G401.6 (cell line): ENCODE measurements at regions not wholly inside any gene's neighbourhood (a gene's known extent, or its start where the extent isn't known, plus 50 kb on each side); places are given as distances from the start of the nearest gene placed in this dataset.

ENCODE experiments used
- FAIRE-seq: peaks from 2 replicates; lab custom pipeline; 2012; peaks lifted over from hg19 to GRCh38; lab: Jason Lieb, UNC

GRCh38 chr4:189033801-189034347 is 894.6 kb downstream of the TRIML1 start:
- no peak for FAIRE-seq

DNA sequence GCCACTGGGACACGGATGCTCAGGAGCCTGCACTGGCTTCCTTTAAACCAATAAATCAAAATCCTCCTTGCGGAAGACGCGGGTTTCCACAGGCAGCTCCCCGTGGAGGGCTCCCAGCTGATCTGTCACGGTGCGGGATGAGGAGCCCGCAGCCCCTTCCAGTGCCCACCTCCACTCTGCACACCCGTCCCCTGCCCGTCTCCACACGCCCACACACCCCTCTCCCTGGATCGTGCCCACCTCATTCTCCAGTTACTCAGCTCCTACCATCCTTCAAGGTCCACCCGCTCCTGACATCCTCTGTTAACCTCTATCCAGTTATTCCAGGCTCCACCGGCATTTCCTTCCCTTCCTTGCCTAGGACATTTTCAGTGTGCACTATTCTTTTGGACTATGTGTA is 895.9 kb downstream of the TRIML1 start:
- no peak for FAIRE-seq

DNA sequence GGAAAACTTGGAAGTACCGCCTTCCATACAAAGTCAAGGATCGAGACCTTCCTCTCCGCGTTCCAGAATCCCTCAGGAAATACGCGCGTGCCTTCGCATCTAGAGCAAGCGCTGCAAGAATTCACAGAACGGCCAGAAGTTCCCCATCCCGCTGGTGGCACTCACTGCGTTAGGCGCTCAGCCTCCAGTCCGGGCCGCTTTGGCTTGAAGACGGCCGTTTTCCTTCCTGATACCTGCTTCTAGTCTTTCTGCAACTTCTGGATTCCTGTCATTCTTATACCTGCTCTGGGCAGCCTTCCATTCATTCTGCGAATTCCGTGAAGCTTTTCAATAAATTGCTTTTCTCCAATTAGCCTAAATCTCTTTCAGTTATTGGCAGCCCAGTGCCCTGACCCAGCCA is 896.4 kb downstream of the TRIML1 start:
- FAIRE-seq = no peak

DNA sequence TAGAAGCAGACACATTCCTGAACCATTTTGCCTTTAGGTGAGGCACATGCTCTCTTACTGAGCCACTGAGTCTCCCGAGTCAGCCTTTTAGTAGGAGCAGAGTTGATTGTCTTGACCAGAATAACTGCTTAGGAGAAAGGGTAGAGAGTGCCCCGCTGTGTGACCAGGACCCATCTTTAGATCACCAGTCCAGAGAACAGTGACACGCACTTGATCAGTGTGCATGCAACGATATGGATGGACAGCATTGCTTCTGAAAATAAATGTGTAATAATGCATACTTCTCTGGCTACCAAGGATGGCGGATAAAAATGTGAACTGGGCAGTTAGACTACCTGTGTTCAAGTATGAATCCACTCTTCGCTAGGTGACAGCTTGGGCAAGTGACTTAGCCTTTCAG is 897.7 kb downstream of the TRIML1 start:
- FAIRE-seq = no peak

DNA sequence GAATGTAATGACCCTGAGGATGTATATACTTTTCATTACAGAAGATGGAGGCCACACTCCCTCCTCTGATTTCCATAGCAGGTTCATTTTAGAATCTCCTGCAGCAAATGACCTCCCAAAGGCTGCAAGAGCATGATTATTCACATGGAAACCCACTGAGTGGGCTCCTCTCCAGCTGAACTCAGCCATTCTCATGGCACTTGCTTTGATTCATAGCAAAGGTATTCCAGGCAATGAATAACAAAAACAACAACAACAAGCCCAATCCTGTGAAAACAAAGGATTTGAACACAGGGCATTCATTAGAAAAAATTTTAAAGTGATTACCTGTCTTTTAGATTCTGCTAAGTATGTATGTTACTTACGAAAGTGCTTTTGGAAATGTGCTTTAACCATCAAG is 894.0 kb upstream of the FRG1 start:
- no peak for FAIRE-seq

GRCh38 chr4:189048119-189048518 is 892.6 kb upstream of the FRG1 start:
- FAIRE-seq = no peak

DNA sequence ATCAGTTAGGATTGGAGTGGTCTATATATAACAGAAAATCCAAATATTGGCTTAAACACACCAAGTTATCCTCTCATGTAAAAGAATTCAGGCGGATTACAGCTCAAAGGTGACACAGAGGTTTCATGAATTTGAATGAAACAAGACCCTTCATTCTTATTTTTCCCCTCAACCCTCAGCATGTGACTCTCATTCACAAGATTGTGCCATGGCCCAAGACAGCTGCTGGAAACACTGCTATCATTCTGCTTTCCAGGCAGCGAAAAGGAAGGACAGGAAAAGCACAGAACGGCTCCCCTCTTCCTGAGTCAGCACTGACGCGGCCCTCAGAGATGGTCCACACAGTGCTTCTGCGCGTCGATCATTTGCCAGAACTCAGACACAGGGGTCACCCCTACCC is 891.0 kb upstream of the FRG1 start:
- no peak for FAIRE-seq

DNA sequence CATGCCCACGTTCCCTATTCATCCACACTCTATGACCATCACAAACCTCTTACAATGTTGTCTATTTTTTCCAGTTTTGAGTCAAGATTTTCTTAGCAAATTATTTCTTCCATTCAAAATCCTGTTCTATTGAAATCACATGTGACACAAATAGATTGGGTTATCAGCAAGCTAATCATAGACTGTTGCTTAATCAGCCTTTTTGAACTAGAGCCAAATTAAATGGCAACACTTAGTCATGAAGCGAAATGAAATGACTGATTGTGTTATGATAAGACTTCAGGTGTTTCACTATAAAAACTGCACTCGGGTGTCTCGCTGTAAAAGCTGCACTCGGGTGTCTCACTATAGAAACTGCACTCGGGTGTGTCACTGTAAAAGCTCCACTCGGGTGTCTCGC is 890.0 kb upstream of the FRG1 start:
- FAIRE-seq = no peak

DNA sequence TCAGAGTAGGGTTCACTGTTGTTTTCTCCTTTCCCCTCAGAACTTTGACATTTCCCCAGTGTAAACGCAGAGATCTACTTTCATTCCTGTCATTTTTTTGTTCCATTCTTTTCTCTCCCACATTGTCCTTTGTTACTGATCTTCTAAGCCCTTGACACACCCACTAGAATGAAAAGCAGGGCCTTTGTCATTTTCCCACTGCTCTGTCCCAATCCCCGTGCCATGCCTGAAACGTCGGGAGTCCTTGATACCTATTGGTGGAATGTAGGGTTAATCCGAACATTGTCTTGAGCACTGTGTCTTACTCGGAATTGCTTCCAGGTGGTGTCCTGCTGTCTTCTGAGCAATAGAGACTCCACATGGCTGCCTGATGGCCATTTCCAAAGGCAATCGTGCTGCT is 887.1 kb upstream of the FRG1 start:
- no peak for FAIRE-seq

DNA sequence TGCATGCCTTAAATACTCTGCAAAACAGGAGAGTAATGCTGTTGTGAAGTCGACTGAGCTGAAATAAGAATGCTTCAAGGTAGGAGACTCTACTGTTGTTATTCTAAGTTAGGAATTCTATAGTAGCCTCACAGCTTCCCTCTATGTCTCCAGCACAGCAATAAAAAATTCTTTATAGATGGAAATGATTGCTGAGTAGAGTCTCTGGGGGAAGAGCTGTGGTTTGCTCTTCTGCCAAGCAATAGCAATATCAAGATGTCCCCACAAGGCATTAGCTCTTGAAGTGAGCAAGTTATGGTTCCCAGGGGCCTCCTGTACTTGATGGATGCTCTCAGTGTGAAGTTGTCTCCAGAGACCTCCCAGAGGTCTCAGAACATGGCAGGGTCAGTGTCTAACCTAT is 880.6 kb upstream of the FRG1 start:
- no peak for FAIRE-seq

GRCh38 chr4:189062047-189062820 is 878.4 kb upstream of the FRG1 start:
- no peak for FAIRE-seq

DNA sequence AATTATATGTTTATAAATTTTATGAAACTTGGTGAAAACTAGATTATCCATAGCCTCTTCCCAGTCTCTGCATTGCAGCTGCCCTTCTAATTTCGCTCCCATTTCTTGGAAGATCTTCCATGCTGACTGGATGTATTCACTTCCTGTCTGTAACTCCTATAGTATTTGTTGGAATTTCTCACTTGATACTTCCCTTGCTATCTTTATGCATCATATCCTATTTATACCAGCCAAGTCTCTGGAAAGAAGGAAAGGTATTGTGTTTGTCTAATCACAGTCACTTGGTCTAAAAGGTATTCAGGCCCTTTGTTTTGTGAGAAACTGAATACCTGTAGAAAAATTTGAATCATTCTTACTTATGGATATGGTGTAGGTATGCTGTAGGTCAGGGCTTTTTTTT is 870.9 kb upstream of the FRG1 start:
- FAIRE-seq = no peak

- no peak for FAIRE-seq
These were observed 869.4 kb upstream of the FRG1 start for GRCh38 chr4:189071241-189071640.

- no peak for FAIRE-seq
These were observed 866.9 kb upstream of the FRG1 start for GRCh38 chr4:189073739-189074138.

DNA sequence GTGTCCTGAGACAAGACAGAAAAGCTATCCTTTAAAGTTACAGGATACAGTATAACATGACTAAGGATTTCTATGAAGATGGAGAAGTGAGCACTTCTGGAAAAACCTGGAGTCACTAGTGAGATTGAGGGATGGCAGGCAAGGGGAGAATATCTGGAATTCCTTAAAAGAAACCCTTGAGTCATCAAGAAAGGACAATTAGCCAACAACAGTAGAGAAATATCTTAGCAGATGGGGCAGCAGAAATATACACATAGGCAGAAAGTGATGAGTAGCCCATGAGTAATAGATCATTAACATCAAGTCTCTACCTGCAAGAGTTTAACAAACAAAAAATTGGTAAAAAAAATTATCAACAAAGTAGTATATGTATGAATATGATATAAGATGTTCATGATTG is 858.8 kb upstream of the FRG1 start:
- no peak for FAIRE-seq

DNA sequence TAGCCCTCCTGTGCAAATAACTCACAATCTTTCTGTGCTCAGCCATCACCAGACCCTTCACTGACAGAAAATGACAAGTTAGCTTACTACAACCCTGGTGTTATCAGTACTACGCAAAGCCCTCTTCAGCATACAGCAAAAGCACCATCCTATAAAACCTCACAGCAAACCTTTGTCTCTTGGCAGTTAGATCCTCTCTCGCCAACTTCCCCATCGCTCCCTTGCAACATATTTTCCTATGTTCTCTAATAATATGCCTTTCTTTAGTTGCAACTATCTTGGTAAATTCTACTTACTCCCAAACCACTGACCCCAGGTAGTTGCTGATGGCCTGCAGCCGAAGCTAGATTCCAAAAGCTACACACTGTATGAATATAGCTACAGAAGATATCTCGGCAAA is 856.9 kb upstream of the FRG1 start:
- FAIRE-seq = no peak

DNA sequence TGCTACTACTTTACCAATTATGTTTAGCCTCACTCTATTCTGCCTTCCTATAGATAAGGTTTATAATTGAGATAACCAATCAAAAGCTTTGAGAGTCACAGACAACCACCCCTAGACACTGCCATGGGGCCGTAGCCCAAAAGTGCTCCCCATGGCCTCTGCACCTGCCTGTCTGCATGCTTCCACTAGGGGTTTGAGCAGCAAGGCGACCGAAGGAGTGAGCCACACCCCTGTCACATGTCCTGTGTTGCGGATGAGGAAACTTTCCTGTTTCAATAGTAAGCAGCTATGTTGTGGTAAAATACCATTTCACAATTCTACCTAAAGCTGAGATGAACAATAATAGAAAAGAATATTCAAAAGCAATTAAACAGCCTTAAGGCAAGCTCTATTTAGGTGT is 856.0 kb upstream of the FRG1 start:
- no peak for FAIRE-seq

GRCh38 chr4:189087971-189088370 is 852.7 kb upstream of the FRG1 start:
- FAIRE-seq = no peak

DNA sequence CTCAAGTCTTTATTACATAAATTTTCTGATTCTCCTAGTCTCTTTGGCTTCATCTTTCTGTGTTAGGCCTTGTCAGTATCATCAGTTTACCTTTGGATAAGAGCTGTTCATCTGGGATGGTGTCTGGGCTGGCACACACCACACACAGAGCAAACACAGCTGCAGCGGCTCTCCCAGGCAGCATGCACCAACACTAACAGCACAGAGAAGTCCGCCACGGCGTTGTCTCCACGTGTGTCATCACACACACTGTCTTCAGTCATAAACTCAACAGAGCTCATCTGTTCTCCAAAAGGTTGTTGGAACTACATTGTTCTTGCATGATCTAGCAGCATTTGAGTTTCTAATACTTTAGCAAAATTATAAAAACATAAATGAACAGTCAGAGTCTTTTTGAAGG is 851.9 kb upstream of the FRG1 start:
- FAIRE-seq = no peak

DNA sequence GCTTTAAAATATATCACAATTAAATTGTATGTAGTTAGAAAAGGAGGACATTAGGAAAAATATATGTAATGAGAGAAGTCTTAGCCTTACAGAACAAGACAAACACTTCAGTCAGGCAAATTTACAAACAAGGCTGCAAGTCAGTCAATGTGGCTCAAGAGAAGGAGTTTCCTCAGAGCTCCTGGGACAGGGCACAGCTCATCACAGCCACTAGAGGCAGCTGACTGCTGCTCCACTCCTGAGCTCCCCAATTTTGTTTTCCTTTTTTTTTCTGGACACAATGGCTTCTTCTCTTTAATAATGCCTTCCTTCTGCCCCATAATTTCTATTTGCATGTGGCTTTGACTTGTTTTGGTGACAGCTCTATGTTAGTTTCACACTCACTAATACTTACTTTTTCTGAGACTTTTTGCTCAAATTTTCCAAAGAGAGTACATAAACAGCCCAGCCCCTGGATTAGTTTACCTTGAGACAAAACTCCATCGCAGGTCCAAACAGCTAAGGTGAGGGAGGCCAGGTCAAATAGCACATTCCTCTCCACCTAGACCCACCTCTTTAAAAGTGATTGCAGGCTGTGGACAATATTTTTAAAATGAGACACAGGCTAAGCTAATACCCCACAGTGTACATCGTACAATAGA is 850.4 kb upstream of the FRG1 start:
- FAIRE-seq = no peak

DNA sequence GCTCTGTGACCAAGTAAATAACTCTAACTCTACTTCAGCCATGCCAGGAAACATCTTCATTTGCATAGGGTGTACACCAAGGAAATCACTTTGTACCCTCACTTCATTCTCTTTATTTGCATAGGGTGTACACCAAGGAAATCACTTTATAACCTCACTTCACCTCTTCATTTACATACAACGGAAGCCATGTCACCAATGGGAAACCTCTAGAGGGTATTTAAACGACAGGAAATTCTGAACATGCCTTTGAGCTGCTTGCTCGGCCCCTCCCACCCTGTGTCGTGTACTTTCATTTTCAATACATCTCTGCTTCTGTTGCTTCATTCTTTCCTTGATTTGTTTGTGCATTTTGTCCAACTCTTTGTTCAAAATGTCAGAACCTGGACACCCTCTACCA is 848.1 kb upstream of the FRG1 start:
- no peak for FAIRE-seq

DNA sequence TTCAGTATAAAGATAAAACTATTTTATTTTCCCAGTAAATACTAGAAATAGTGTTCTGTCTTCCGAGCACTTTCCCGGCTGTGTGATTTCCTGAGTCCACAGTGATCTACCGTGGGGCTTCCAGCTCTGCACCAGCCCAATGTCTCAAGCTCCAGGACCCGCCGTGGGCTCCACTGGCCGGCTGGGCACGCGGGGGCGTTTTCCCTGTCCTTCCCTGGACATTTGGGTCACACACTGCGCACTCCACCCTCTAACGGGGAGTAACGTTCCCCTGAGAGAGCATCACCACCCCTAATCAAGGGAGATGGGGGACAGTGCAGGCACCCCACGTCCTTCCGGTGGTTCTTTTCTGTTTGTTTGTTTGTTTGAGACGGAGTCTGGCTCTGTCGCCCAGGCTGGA is 844.6 kb upstream of the FRG1 start:
- FAIRE-seq = no peak

DNA sequence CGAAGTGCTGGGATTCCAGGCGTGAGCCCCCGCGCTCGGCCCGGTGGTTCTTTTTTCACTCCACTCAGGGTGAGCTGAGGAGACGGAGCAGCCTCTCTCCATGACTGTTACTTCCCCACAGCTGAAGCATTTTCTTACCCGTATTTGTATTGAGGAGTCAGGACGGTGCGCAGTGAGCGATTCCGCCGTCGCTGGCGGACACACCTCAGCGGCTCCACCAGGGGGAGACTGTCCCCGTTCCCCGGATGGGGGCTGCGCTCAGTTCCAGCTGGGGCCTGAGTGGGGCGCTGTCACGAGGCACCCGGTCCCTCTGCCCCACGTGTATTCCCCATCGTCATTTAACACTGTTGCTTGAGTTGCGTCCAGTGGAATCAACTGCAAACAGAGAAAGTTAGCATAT is 844.0 kb upstream of the FRG1 start:
- FAIRE-seq = no peak
